ENCODE measurements at regions not wholly inside any gene's neighbourhood (a gene's known extent, or its start where the extent isn't known, plus 50 kb on each side); places are given as distances from the start of the nearest gene placed in this dataset.

- Mint-ChIP-seq H3K36me3 (no peaks in the 10 kb centered on the region), H3K4me1 (peaks cover 0 to 3% (median 1%) of the 10 kb centered on the region in 4 donors), H3K4me3 (no peak overlapping the region), H3K27me3 (no peaks in the 10 kb centered on the region), H3K9me3 (no peaks in the 10 kb centered on the region), H3K27ac (no peak overlapping the region)
- H3K4me3 ChIP-seq (ENCODE audit: low read depth, low read length), result no peak overlapping the region
- no peaks in the 10 kb centered on the region for H3K9me3 ChIP-seq (ENCODE audit: control insufficient read depth in 2 of 2, low read length in 2 of 2)
- no peaks in the 10 kb centered on the region for H3K4me1 ChIP-seq (ENCODE audit: control insufficient read depth, insufficient read depth, low read length, poor library complexity, severe bottlenecking)
- H3K36me3 ChIP-seq (ENCODE audit: control insufficient read depth, insufficient read depth, low read length), result no peaks in the 10 kb centered on the region
- H3K27ac ChIP-seq (ENCODE audit: insufficient read depth, low read length, poor library complexity, severe bottlenecking), result no peak overlapping the region
- H3K27me3 ChIP-seq (ENCODE audit: control insufficient read depth, insufficient read depth, low read length), result no peaks in the 10 kb centered on the region
- no peak for ATAC-seq (ENCODE audit: low read depth in 2 of 2)
- no peak for DNase-seq
These were observed 56.5 kb upstream of the ARHGAP32 start for GRCh38 chr11:129248618-129249017.

DNA sequence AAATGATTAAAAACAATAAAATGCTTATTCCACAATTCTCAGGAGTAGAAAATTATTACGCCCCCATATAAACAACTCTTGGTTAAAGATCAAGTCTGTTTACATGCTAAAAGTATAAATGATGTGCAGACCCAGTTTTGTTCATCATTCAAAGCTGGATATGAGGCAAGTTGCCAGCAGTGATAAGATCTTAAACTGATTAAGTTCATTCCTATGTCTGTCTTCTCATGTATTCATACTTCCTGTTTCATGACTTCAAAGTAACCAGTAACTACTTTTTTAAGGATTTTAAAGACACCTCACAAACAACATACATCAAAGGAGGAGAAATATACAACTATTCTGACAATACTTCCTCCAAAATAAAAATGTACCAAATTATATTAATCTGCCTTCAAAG, 55.0 kb upstream of the ARHGAP32 start:
- no peak for DNase-seq
- H3K27ac Mint-ChIP-seq, result no peak overlapping the region

DNA sequence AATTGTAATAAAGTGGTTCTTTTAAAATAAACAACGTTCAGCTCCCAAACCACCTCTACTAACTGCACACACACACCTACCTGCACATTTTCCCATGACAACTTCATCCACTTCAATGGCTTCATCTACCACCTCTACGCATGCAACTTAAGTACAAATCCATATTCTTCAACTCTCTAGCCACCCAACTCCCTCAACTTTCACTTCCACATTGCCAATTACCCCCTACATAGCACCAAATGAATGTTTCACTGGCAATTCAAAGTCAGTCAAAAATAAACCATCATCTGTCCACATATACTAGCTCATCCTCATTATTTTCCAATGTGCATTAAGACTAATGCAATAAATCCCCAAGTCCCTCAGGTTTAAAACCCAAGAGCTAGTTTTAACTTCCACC, 50.7 kb upstream of the ARHGAP32 start:
- Mint-ChIP-seq H3K9me3 (peaks cover 0 to 2% (median 0%) of the 10 kb centered on the region in 7 donors), H3K4me3 (no peak overlapping the region), H3K36me3 (no peaks in the 10 kb centered on the region), H3K4me1 (peaks cover 0 to 3% (median 1%) of the 10 kb centered on the region in 4 donors), H3K27ac (no peak overlapping the region), H3K27me3 (no peaks in the 10 kb centered on the region)
- Histone ChIP-seq H3K27ac (ENCODE audit: insufficient read depth, low read length, poor library complexity, severe bottlenecking) (no peak overlapping the region), H3K4me1 (ENCODE audit: control insufficient read depth, insufficient read depth, low read length, poor library complexity, severe bottlenecking) (no peaks in the 10 kb centered on the region), H3K36me3 (ENCODE audit: control insufficient read depth, insufficient read depth, low read length) (no peaks in the 10 kb centered on the region), H3K4me3 (ENCODE audit: low read depth, low read length) (no peak overlapping the region), H3K9me3 (ENCODE audit: control insufficient read depth in 2 of 2, low read length in 2 of 2) (no peaks in the 10 kb centered on the region), H3K27me3 (ENCODE audit: control insufficient read depth, insufficient read depth, low read length) (no peaks in the 10 kb centered on the region)
- DNase-seq, result no peak
- no peak for ATAC-seq (ENCODE audit: low read depth in 2 of 2)

More for the DNA sequence above, 55.0 kb upstream of the ARHGAP32 start:
- no peaks in the 10 kb centered on the region for H3K9me3 ChIP-seq (ENCODE audit: control insufficient read depth in 2 of 2, low read length in 2 of 2)
- no peak for ATAC-seq (ENCODE audit: low read depth in 2 of 2)
- H3K36me3 ChIP-seq (ENCODE audit: control insufficient read depth, insufficient read depth, low read length), result no peaks in the 10 kb centered on the region
- Mint-ChIP-seq H3K4me3 (peak overlapping the region in 1 of 4 donors; percentile 63), H3K36me3 (no peaks in the 10 kb centered on the region), H3K4me1 (peaks cover 0 to 3% (median 1%) of the 10 kb centered on the region in 4 donors), H3K27me3 (no peaks in the 10 kb centered on the region), H3K9me3 (peaks cover 0 to 2% (median 0%) of the 10 kb centered on the region in 7 donors)
- H3K27me3 ChIP-seq (ENCODE audit: control insufficient read depth, insufficient read depth, low read length), result no peaks in the 10 kb centered on the region
- no peak overlapping the region for H3K27ac ChIP-seq (ENCODE audit: insufficient read depth, low read length, poor library complexity, severe bottlenecking)
- no peak overlapping the region for H3K4me3 ChIP-seq (ENCODE audit: low read depth, low read length)
- H3K4me1 ChIP-seq (ENCODE audit: control insufficient read depth, insufficient read depth, low read length, poor library complexity, severe bottlenecking), result no peaks in the 10 kb centered on the region
